ENCODE measurements at regions not wholly inside any gene's neighbourhood (a gene's known extent, or its start where the extent isn't known, plus 50 kb on each side); places are given as distances from the start of the nearest gene placed in this dataset.
"Not testable (repeated sequence)": the region's sequence is repeated elsewhere in the genome, so short reads cannot be mapped to it uniquely, and the experiment has no call there.

- H3K14ac ChIP-seq (ENCODE audit: insufficient read length); POLR2A ChIA-PET (ENCODE audit: partially characterized antibody); H4K8ac ChIP-seq (ENCODE audit: extremely low read depth, insufficient read depth, low read length); H3K23ac ChIP-seq (ENCODE audit: insufficient read length); H4K5ac ChIP-seq (ENCODE audit: insufficient read length, low read depth, low read length); H3K79me2 ChIP-seq (ENCODE audit: control insufficient read depth in 1 of 2, insufficient read depth in 2 of 2, low read length in 2 of 2); H2BK15ac ChIP-seq (ENCODE audit: low read length); H3K9me3 ChIP-seq (ENCODE audit: insufficient read depth in 2 of 2, low read depth in 1 of 2, low read length in 1 of 2); H3K36me3 ChIP-seq (ENCODE audit: control insufficient read depth in 2 of 4, insufficient read depth in 4 of 4, low read length in 3 of 4); H3K27ac ChIP-seq (ENCODE audit: low read depth, low read length); H2BK20ac ChIP-seq (ENCODE audit: low read length); CTCF ChIA-PET (ENCODE audit: partially characterized antibody); H4K91ac ChIP-seq (replicated peaks; ENCODE audit: insufficient read length, low read length); H3K23me2 ChIP-seq (ENCODE audit: low read depth, low read length); H3K4me2 ChIP-seq (ENCODE audit: insufficient read depth in 1 of 2, low read depth in 2 of 2, low read length in 2 of 2); H2AFZ ChIP-seq (ENCODE audit: low read length); H3K4ac ChIP-seq (replicated peaks; ENCODE audit: insufficient read length, low read depth, low read length); H2AK5ac ChIP-seq (ENCODE audit: low read depth, low read length); H3K4me3 ChIP-seq (ENCODE audit: extremely low read depth in 1 of 4, insufficient read depth in 2 of 4, low read depth in 3 of 4, low read length in 4 of 4); H3K79me1 ChIP-seq (ENCODE audit: low read depth, low read length); H4K20me1 ChIP-seq (replicated peaks in 1 of 2; ENCODE audit: control insufficient read depth in 1 of 2, insufficient read depth in 2 of 2, low read length in 2 of 2); H2BK120ac ChIP-seq (replicated peaks; ENCODE audit: low read depth, low read length); H3K27me3 ChIP-seq (replicated peaks in 1 of 4; ENCODE audit: control insufficient read depth in 3 of 4, extremely low read depth in 1 of 4, insufficient read depth in 3 of 4, low read length in 3 of 4); H3K18ac ChIP-seq (ENCODE audit: extremely low read depth, low read length); H3K56ac ChIP-seq (replicated peaks; ENCODE audit: insufficient read length, low read depth, low read length); FAIRE-seq; H2BK12ac ChIP-seq (ENCODE audit: low read depth, low read length); DNase-seq (ENCODE audit: low read depth in 1 of 2, low spot score in 2 of 2); H2BK5ac ChIP-seq (ENCODE audit: low read depth, low read length); H3K9ac ChIP-seq (replicated peaks in 1 of 4; ENCODE audit: extremely low read depth in 1 of 4, low read depth in 3 of 4, low read length in 3 of 4); H3K4me1 ChIP-seq (replicated peaks in 1 of 4; ENCODE audit: control insufficient read depth in 3 of 4, insufficient read depth in 4 of 4, low read length in 3 of 4): not testable (repeated sequence)
- 83% methylated on average over 1 of the region's 1 CpG; no CpG with 5 or more reads in 1 of the 2 experiments for WGBS, 2 experiments (ENCODE audit: extremely low coverage in 1 of 2, insufficient coverage in 1 of 2, insufficient read length in 1 of 2, insufficient replicate concordance in 2 of 2, low coverage in 1 of 2, low lambda C conversion rate in 2 of 2, missing lambda C conversion rate in 1 of 2)
Observed at GRCh38 chr7:86064572-86064971, 579.1 kb upstream of the GRM3 start.

All from H1 (cell line).